ENCODE measurements at regions not wholly inside any gene's neighbourhood (a gene's known extent, or its start where the extent isn't known, plus 50 kb on each side); places are given as distances from the start of the nearest gene placed in this dataset.

GRCh38 chr17:73724990-73725389, 80.7 kb upstream of the SDK2 start:
- DNase-seq: no peak

GRCh38 chr17:73725794-73726515, 81.7 kb upstream of the SDK2 start:
- DNase-seq: no peak

GRCh38 chr17:73727941-73728340, 83.7 kb upstream of the SDK2 start:
- DNase-seq: no peak

GRCh38 chr17:73729101-73729500, 84.9 kb upstream of the SDK2 start:
- DNase-seq: no peak

- DNase-seq: no peak
Observed at GRCh38 chr17:73731733-73732132, 87.5 kb upstream of the SDK2 start.

- DNase-seq: no peak
Observed at GRCh38 chr17:73733517-73733916, 89.3 kb upstream of the SDK2 start.

- no peak for DNase-seq
Observed at GRCh38 chr17:73735245-73735644, 91.0 kb upstream of the SDK2 start.

- DNase-seq: no peak
Observed at GRCh38 chr17:73738751-73739575, 94.7 kb upstream of the SDK2 start.

- no peak for DNase-seq
Observed at GRCh38 chr17:73740370-73740769, 96.1 kb upstream of the SDK2 start.

GRCh38 chr17:73742948-73743381, 98.7 kb upstream of the SDK2 start:
- no peak for DNase-seq

GRCh38 chr17:73743518-73744201, 99.4 kb upstream of the SDK2 start:
- no peak for DNase-seq

- no peak for DNase-seq
Observed at GRCh38 chr17:73744411-73744810, 100.2 kb upstream of the SDK2 start.

- no peak for DNase-seq
Observed at GRCh38 chr17:73746314-73747073, 102.2 kb upstream of the SDK2 start.

- DNase-seq: no peak
Observed at GRCh38 chr17:73747221-73748002, 103.2 kb upstream of the SDK2 start.

GRCh38 chr17:73748508-73748907, 104.3 kb upstream of the SDK2 start:
- no peak for DNase-seq

- DNase-seq: no peak
Observed at GRCh38 chr17:73749337-73749823, 105.1 kb upstream of the SDK2 start.

GRCh38 chr17:73749928-73750605, 105.8 kb upstream of the SDK2 start:
- no peak for DNase-seq

GRCh38 chr17:73750975-73751374, 106.7 kb upstream of the SDK2 start:
- no peak for DNase-seq

GRCh38 chr17:73753751-73754496, 109.7 kb upstream of the SDK2 start:
- DNase-seq: no peak

- DNase-seq: no peak
Observed at GRCh38 chr17:73754886-73755400, 110.7 kb upstream of the SDK2 start.

Measured in activated CD4-positive, CD25-positive, alpha-beta regulatory T cell (primary cell).